Ramos (cell line): ENCODE measurements at regions not wholly inside any gene's neighbourhood (a gene's known extent, or its start where the extent isn't known, plus 50 kb on each side); places are given as distances from the start of the nearest gene placed in this dataset.
"Not testable (repeated sequence)": the region's sequence is repeated elsewhere in the genome, so short reads cannot be mapped to it uniquely, and the experiment has no call there.

Experiments
- in situ Hi-C: fragments of 300-500 bp; cut with MboI; formaldehyde crosslinking; loops from one replicate; pipeline ENCODE4 v1.14.3; 2022; ENCODE audit warnings: low sequenced_read_pairs; ENCODE audit not compliant: unreplicated experiment

GRCh38 chr10:3874610-3874989 lies 89.6 kb upstream of the KLF6 start:
- in situ Hi-C loops = not testable (repeated sequence)

DNA sequence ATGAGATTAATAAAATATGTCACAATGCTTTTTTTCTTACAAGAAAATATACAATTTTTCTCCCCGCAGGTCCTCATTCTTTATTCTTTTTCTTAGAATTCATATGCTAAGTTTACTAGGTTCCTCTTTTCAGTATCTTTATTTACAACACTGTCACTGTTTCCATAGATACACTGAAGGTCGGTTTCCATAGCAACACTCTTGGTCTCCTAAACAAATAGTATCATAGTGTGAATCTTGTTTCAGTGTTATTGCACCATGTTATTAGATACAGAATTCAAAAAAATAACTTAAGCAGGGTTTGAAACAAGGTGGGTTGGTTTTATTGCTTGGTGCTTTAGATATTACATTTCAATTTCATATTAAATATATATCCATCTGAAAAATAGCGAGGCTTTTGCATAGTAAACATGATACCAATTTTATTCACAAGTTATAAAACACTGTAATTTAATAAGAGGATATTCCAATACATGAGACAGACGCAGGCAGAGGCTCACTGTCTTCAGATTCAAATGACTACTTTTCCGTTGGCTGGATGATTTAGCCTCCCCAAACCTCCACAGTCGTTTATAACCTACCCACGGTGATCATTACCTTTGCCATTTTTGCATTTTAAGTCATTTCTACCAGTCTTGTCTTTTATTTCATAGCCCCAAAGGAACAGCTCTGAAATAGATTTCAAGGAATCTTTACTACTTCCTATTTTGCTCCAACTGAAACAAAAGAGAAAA lies 88.9 kb upstream of the KLF6 start:
- in situ Hi-C loops = no loop called here

DNA sequence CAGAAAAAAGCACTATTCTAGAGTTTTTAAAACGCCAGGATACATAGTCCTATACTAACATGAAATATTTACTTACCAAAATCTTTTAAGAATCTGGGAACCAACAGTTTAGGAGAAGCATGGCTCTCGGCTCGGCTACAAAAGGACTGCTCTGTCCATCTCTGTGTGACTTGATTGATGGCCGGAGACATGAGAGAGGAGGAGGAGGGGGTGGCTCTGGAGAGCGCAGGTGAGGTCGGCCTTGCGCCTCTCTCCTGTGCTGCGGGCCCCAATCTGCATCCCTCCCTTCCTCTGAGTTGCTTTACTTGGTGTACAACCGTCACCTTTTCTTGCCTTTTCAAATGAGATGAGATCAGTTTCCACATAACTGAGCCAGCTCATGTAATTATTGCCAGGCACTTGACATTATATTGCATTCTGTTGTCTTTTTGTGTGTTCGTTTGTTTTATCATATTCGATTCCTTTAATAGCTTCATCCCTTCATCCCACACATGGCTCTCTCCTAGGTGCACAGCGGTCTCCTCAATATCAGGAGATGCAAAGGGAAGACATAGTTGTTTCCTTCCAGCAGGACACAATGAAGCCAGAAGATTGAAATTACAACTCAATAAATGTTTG lies 87.8 kb upstream of the KLF6 start:
- in situ Hi-C loops = no loop called here

DNA sequence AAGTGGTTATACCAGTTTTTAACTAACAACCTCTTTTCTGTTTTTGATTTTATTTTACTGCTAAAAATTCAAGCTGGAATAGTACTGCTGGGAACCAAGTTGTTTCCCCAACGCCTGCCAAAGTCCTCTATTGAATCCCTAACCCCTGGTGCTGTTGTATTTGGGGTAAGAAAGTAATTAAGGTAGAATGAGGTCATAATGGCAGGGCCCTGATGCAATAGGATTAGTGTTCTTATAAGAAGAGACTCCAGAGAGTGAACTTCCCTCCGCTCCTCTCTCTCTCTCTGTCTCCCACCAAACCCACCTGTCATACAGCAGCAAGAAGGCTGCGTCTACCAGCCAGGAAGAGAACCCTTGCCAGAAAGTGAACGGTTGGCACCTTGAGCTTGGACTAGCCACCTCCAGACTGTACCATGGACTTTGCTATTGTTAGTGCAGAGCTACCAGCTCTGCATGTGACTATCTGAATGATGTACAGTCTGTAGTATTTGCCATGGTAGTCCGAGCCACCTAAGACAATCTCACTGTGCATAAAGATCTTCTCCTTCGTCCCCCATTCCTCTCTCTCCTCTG lies 86.5 kb upstream of the KLF6 start:
- in situ Hi-C loops = no loop called here

DNA sequence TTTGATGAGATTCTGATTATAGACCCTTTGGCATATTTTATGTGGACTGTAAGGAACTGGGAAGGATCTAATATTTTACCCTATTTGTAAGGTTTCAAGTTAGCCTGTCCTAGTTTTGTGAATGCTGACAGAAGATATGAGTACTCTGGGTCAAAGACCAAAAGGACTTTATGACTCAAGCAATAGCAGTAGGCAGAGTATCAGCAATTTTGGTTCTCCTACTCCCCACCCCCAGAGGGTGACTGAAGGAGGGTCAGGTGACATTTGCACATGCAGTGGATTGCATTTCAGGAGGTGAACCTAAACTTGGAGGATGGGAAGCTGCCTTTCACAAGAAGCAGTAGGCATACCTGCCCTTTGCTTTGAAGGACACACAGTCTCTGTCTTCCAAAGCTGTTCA lies 84.0 kb upstream of the KLF6 start:
- in situ Hi-C loops = no loop called here

DNA sequence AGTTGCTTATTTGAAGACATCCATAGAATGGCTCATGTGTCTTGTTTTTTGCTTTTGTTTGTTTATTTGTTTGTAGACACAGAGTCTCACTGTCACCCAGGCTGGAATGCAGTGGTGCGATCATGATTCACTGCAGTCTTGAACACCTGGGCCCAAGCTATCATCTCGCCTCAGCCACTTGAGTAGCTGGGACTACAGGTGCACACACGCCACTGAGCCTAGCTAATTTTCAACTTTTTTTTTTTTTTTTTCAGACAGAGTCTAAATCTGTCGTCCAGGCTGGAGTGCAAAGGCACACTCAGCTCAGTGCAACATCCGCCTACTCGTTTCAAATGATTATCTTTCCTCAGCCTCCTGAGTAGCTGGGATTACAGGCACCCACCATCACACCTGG lies 83.3 kb upstream of the KLF6 start:
- in situ Hi-C loops = no loop called here

GRCh38 chr10:3867454-3868270 lies 82.7 kb upstream of the KLF6 start:
- in situ Hi-C loops = no loop called here

DNA sequence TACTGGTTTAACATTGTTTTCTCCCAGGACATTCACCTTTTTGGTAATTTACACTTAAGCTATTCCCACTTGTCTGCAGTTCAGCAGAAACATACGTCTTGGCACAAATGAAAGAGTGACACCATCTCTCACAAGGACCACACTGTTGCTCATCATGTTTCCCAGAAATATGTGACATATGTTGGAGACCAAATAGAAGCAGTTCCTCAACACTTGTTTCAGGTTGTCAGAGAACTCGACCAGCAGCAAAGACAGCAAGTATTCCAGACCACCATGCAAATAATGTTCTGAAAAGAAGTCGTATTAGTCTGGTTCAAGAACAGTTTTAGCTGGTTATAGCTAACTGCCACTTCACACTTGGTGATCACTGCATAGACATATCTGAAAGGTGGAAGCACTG lies 81.3 kb upstream of the KLF6 start:
- in situ Hi-C loops = no loop called here

- in situ Hi-C loops = no loop called here
These were observed 80.6 kb upstream of the KLF6 start for GRCh38 chr10:3865565-3865964.

DNA sequence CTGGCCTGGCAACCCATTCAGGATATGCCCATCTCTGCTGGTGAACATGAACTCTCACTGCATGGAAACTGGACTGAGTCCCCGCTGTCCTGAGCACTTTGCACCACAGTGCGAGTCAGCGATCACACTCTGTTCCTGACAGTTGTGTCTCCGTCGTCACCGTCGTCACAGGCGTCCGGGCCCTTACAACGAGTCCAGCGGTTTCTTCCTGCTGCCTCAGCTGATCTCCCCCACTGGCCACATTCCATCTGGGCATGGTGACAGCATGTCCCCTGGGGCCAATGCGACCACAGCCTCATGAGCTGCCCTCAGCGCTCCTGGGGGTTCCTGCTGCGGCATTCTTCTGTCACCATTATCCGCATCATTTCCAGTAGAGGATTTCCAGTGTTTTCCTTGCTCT lies 76.8 kb upstream of the KLF6 start:
- in situ Hi-C loops = no loop called here

DNA sequence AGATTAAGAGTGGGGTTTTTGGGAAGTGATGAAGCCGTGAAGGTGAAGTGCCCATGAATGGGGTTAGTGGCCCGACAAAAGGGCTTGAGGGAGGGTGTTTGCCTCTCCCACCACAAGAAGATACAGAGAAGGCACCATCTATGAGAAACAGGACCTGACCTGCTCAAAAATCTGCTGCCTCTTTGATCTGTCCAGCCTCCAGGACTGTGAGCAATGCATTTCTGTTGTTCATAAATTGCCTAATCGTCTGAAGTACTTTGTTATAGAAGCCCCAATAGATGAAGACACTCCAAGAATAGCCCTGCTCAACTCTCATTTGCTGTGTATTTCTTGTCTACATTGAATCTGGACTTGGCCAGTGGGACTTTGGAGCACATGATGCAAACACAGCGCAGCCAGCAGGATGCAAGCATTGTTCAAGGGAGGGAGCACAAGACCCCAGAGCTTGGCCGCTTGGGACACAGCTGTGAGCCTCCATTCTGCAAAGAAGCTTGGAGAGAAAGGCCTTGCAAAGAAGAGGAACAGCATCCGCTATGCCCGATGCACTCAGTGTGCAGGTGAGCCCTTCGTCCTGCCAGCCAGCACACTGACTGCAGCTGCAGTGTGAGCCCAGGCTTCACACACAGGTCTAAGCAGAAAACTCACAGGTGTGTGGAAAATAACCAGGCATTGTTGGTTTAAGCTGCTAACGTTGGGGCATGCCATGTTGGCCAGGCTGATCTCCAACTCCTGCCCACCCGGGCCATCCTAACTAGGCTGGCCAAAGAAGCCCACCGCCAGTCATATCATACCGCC lies 73.2 kb upstream of the KLF6 start:
- in situ Hi-C loops = no loop called here

DNA sequence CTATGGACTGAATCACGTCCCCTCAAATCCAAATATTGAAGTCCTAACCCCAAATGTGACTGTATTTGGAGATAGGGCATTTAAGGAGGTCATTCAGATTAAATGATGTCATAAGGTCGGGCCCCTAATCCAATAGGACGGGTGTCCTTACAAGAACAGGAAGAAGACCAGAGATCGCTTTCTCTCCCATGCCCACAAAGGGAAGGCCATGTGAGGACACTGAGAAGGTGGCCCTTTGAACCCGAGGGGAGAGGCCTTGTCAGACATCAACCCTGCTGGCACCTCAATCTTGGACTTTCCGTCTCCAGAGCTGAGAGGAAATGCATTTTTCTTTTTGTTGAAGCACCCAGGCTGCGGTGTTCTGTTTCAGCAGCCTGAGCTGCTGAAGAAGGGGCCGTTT lies 72.3 kb upstream of the KLF6 start:
- in situ Hi-C loops = no loop called here

DNA sequence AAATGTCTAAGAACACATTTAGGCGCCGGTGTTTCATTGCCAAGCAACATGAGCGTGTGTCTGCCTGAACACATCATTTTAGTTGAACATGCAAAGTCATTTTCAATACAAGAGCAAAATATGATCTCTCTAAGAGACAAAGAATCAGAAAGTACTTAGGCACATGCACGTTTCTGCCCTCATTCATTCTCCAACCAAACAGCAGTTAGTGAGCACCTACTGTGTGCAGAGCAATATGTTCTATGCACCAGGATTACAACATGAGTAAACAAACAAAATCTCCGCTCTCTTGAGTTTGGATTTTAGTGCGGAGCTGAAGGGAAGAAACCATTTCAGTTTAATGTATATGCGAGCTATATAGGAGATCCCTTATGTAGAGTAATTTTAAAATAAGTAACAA lies 71.6 kb upstream of the KLF6 start:
- in situ Hi-C loops = no loop called here

DNA sequence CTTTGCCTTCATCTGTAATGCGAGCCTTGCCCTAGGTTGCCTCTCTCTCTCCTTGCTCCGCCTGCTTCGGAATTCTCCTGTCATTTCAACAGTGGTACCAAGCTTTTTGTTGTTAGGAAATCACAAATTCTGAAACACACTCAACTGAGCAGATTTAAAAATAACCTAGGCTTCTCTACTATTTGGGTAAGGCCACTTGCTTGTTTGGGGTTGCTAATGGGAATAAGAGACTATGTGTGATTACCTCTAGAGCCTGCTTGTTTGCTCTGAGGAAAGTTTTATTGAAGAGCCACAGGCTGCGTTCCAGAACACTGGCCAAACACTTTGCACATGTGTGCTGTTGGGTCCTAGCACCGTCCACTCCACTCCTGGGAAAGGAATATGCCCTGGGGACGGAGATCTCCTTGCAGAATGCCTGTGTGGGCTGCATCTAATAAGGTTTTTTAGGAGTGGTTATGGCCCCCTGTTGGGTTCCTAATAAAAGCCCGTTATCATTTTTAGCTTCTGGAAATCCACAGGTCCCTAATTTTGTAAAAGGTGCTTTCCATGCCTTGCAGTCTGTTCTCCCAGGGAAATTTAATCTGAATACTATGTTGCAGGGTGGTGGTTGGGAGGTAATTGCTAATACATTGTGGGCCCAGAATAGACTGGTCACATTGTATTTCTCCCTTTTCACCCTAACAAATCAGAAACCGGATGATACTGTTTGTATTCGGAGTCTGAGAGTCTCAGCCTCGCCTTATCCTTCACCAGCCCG lies 68.7 kb upstream of the KLF6 start:
- in situ Hi-C loops = no loop called here

- in situ Hi-C loops = no loop called here
These were observed 68.0 kb upstream of the KLF6 start for GRCh38 chr10:3853016-3853415.

GRCh38 chr10:3852147-3852904 lies 67.3 kb upstream of the KLF6 start:
- in situ Hi-C loops = no loop called here

DNA sequence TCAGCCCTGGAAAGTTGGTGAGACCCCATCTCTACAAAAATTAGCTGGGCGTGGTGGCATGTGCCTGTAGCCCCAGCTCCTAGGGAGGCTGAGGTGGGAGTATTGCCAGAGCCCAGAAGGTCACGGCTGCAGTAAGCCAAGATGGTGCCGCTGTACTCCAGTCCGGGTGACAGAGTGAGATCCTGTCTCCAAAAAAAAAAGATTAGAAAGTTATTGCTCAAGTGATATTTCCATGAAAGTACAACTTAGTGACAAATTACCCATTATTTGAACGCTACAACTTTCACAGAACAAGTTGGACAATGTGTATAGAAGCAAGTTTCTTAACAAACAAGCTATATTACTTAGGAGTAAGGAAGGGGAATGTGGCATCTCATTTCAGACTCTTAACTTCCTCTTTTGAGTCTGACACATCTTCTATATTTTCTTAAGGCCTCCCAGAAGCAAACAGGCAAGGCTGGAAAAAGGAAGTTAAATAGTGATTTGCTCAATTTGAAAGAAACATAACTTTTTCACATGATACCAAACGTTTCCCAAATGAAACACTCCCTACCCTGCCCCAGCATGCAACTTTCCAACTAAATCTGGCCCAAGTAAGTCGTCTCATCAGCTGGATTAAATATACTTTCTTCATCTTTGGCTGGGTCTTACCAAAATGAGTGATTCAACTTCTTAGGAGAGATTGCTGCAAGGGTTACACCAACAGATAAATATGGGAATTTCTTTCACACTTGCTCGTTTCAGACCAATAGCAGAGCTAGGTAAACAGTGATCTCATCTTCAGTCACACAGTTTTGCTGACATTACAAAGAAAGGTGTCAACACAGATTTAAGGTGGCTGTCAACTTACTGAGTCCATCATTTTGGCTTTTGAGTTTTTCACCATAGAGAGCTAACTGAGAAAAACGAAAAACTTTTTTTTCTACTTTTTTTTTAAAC lies 66.3 kb upstream of the KLF6 start:
- in situ Hi-C loops = no loop called here
